ENCODE measurements at regions not wholly inside any gene's neighbourhood (a gene's known extent, or its start where the extent isn't known, plus 50 kb on each side); places are given as distances from the start of the nearest gene placed in this dataset.

DNA sequence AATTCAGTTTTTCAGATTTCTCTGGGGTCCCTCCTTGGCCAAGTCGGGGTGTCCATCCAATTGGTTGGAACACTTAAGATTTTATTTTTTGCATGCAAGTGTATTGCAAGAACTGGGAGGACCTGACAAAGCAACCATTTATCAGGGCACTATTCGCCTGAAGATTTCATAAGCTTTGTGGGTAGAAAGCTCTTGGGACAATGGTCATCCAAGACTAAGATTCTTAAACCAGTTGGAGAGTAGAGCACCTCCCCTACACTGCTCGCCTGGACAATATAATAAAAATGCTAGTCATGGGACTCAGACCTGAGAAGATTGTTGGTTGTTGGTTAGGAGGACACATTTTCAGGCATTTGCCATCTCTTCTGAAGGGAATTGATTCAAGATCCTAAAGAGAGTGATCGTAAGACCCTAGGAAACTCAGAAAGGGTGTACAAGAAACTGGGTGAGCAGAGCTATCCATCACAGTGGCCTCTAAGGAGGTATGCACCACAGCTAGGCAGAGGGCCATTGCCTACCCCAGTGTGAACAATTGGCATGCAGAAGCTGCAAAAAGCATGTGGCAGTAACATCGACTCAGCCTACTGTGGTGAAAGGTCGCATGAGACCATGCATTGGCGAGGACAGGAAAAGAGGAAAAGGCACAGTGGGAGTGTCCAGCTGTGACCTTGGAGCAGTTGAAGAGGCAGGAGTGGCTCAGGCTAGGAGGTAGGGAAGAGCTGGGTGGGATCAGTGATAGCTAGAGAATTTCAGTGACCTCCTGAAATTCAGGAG, 1235.3 kb upstream of the AUTS2 start:
- TF ChIP-seq EZH2 (IDR thresholded peaks at IDR 0.05; ENCODE audit: low read length, missing control alignments) (no peak), CTCF (conservative IDR thresholded peaks at IDR 0.05 in 1 of 2, IDR thresholded peaks at IDR 0.05 in 1 of 2; ENCODE audit: low read depth in 1 of 2, low read length in 2 of 2) (no peak)

Measured in fibroblast of lung (primary cell).